ENCODE measurements at regions not wholly inside any gene's neighbourhood (a gene's known extent, or its start where the extent isn't known, plus 50 kb on each side); places are given as distances from the start of the nearest gene placed in this dataset.

DNA sequence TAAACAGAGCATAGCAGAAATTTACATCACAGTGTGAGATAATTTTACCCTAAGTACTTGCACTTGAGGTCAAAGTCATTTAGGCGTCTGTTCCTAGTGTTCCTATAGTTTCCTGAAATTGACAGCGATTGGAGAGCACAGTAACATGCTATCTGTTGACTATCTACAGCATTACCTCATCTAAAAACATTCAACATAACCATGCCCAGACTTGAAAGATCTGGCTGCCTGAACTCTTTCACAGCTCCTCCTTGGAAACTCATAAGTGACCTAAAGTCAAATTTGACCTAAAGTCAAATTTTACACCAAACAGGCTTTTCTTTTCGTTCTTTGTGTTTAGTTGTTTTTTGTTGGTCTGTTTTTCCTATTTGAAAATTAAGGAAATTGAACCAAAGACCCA, 233.8 kb upstream of the UBASH3B start:
- TF ChIP-seq YY1 (IDR thresholded peaks at IDR 0.05) (no peak), SP1 (IDR thresholded peaks at IDR 0.05) (no peak), TAF1 (conservative IDR thresholded peaks at IDR 0.05) (no peak)
- TF ChIP-seq, protein P1, sequence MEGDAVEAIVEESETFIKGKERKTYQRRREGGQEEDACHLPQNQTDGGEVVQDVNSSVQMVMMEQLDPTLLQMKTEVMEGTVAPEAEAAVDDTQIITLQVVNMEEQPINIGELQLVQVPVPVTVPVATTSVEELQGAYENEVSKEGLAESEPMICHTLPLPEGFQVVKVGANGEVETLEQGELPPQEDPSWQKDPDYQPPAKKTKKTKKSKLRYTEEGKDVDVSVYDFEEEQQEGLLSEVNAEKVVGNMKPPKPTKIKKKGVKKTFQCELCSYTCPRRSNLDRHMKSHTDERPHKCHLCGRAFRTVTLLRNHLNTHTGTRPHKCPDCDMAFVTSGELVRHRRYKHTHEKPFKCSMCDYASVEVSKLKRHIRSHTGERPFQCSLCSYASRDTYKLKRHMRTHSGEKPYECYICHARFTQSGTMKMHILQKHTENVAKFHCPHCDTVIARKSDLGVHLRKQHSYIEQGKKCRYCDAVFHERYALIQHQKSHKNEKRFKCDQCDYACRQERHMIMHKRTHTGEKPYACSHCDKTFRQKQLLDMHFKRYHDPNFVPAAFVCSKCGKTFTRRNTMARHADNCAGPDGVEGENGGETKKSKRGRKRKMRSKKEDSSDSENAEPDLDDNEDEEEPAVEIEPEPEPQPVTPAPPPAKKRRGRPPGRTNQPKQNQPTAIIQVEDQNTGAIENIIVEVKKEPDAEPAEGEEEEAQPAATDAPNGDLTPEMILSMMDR (IDR thresholded peaks at IDR 0.05; ENCODE audit: low read depth, low read length, missing input control) = no peak
